Calu3 (cell line): ENCODE measurements at regions not wholly inside any gene's neighbourhood (a gene's known extent, or its start where the extent isn't known, plus 50 kb on each side); places are given as distances from the start of the nearest gene placed in this dataset.
"Not testable (repeated sequence)": the region's sequence is repeated elsewhere in the genome, so short reads cannot be mapped to it uniquely, and the experiment has no call there.

Experiments used
- BruUV-seq: library from RNA; stranded (reverse); fragments of 400-500 nt; replicated peaks from 2 replicates; lab custom pipeline; 2021; lab: Mats Ljungman, UMichigan
- CTCF ChIA-PET: fragments of 300-600 bp; sonication (Branson Sonifier 250); formaldehyde crosslinking; loops from one replicate; lab custom pipeline; 2022; ENCODE audit warnings: antibody characterized with exemption; lab: Charles Lee
- DNase-seq: peaks from one replicate; pipeline ENCODE4 v3.0.0; 2022
- H3K27ac Mint-ChIP-seq: one replicate; pipeline ENCODE4 v1.8.0; 2022; ENCODE audit warnings: mixed read lengths; ENCODE audit not compliant: unreplicated experiment
- H3K27me3 Mint-ChIP-seq: one replicate; pipeline ENCODE4 v1.8.0; 2022; ENCODE audit warnings: mixed read lengths; ENCODE audit not compliant: unreplicated experiment
- H3K36me3 Mint-ChIP-seq: one replicate; pipeline ENCODE4 v1.8.0; 2022; ENCODE audit warnings: mild to moderate bottlenecking, moderate library complexity, mixed read lengths; ENCODE audit not compliant: insufficient read depth, unreplicated experiment
- H3K4me1 Mint-ChIP-seq: one replicate; pipeline ENCODE4 v1.8.0; 2022; ENCODE audit warnings: mild to moderate bottlenecking, low read depth, mixed read lengths; ENCODE audit not compliant: unreplicated experiment
- H3K4me3 Mint-ChIP-seq: one replicate; pipeline ENCODE4 v1.8.0; 2022; ENCODE audit warnings: mild to moderate bottlenecking, low read depth, moderate library complexity, mixed read lengths; ENCODE audit not compliant: unreplicated experiment
- H3K9me3 Mint-ChIP-seq: one replicate; pipeline ENCODE4 v1.8.0; 2022; ENCODE audit warnings: low read depth, mixed read lengths; ENCODE audit not compliant: unreplicated experiment
- CTCF ChIP-seq: fragments of 200-600 bp; IDR thresholded peaks from one replicate; pipeline ENCODE4 v1.8.0; 2022; ENCODE audit warnings: antibody characterized with exemption; ENCODE audit not compliant: unreplicated experiment
- intact Hi-C: fragments of 100-400 bp; cut with micrococcal nuclease; formaldehyde crosslinking; loops from one replicate; pipeline ENCODE4 v1.10.0; 2022; ENCODE audit not compliant: unreplicated experiment

GRCh38 chr20:55316753-55317152 lies 688.6 kb downstream of the CBLN4 start:
- no peak overlapping the region for H3K27ac Mint-ChIP-seq
- H3K36me3 Mint-ChIP-seq, result no peaks in the 10 kb centered on the region
- H3K4me1 Mint-ChIP-seq, result no peaks in the 10 kb centered on the region
- H3K4me3 Mint-ChIP-seq, result no peak overlapping the region
- intact Hi-C loops, result no loop called here
- TF ChIP-seq CTCF, result no peak
- H3K9me3 Mint-ChIP-seq, result peaks cover 23% of the 10 kb centered on the region
- no peaks in the 10 kb centered on the region for H3K27me3 Mint-ChIP-seq
- BruUV-seq, result no TSS peak
- no peak for DNase-seq
- CTCF ChIA-PET, result no interaction called here

GRCh38 chr20:55310844-55311243 lies 694.5 kb downstream of the CBLN4 start:
- H3K4me3 Mint-ChIP-seq, intact Hi-C loops, H3K4me1 Mint-ChIP-seq, BruUV-seq, H3K27me3 Mint-ChIP-seq, CTCF ChIA-PET, DNase-seq, H3K27ac Mint-ChIP-seq, H3K36me3 Mint-ChIP-seq: not testable (repeated sequence)
- peaks cover 20% of the 10 kb centered on the region for H3K9me3 Mint-ChIP-seq

- BruUV-seq, result no TSS peak
- CTCF ChIA-PET, result no interaction called here
- Mint-ChIP-seq H3K4me3 (no peak overlapping the region), H3K27me3 (no peaks in the 10 kb centered on the region), H3K27ac (no peak overlapping the region), H3K9me3 (peaks cover 6% of the 10 kb centered on the region), H3K4me1 (no peaks in the 10 kb centered on the region), H3K36me3 (no peaks in the 10 kb centered on the region)
- intact Hi-C loops, result no loop called here
- no peak for DNase-seq
- TF ChIP-seq CTCF, result no peak
Measured at GRCh38 chr20:55291261-55291660, 714.1 kb downstream of the CBLN4 start.

GRCh38 chr20:55283889-55284288 lies 721.4 kb downstream of the CBLN4 start:
- intact Hi-C loops, result no loop called here
- no peaks in the 10 kb centered on the region for H3K27me3 Mint-ChIP-seq
- BruUV-seq, result no TSS peak
- CTCF ChIA-PET, result no interaction called here
- TF ChIP-seq CTCF, result no peak
- no peak for DNase-seq
- H3K36me3 Mint-ChIP-seq, result no peaks in the 10 kb centered on the region
- peaks cover 16% of the 10 kb centered on the region for H3K9me3 Mint-ChIP-seq
- H3K4me1 Mint-ChIP-seq, result no peaks in the 10 kb centered on the region
- no peak overlapping the region for H3K4me3 Mint-ChIP-seq
- no peak overlapping the region for H3K27ac Mint-ChIP-seq

- Mint-ChIP-seq H3K27ac (no peak overlapping the region), H3K4me1 (no peaks in the 10 kb centered on the region), H3K9me3 (peaks cover 31% of the 10 kb centered on the region), H3K36me3 (no peaks in the 10 kb centered on the region), H3K27me3 (no peaks in the 10 kb centered on the region), H3K4me3 (no peak overlapping the region)
- no peak for DNase-seq
- no peak for TF ChIP-seq CTCF
- CTCF ChIA-PET, result no interaction called here
- no TSS peak for BruUV-seq
- intact Hi-C loops, result no loop called here
Measured at GRCh38 chr20:55273149-55273548, 732.2 kb downstream of the CBLN4 start.
